Keratinocyte (primary cell): ENCODE measurements at regions not wholly inside any gene's neighbourhood (a gene's known extent, or its start where the extent isn't known, plus 50 kb on each side); places are given as distances from the start of the nearest gene placed in this dataset.

Experiments
- DNase-seq: peaks from one replicate; pipeline ENCODE4 v3.0.0-alpha.2; 2011; ENCODE audit warnings: low read depth, missing footprints, low spot score
- FAIRE-seq: peaks from 2 replicates; lab custom pipeline; 2011; peaks lifted over from hg19 to GRCh38; lab: Jason Lieb, UNC
- H2AFZ ChIP-seq: 2 replicates; pipeline ENCODE4 v1.6.0; 2012; ENCODE audit warnings: low read length, control low read depth, inconsistent platforms; ENCODE audit not compliant: control insufficient read depth
- H3K27ac ChIP-seq: 2 replicates; pipeline ENCODE4 v1.5.1; 2011; ENCODE audit warnings: low read length; ENCODE audit not compliant: control insufficient read depth, insufficient read depth
- H3K27me3 ChIP-seq: 3 replicates; pipeline ENCODE4 v1.6.0; 2011; ENCODE audit warnings: low read length; ENCODE audit not compliant: control insufficient read depth, insufficient read depth; ENCODE audit errors: extremely low read depth
- H3K36me3 ChIP-seq, 2 experiments: 2 replicates in 1 of 2; 3 replicates in 1 of 2; pipeline ENCODE4 v1.5.1; 2011; ENCODE audit warnings: low read length in 2 of 2, mild to moderate bottlenecking in 1 of 2; ENCODE audit not compliant: control insufficient read depth in 2 of 2, insufficient read depth in 2 of 2; ENCODE audit errors: extremely low read depth in 1 of 2
- H3K4me1 ChIP-seq: 3 replicates; pipeline ENCODE4 v1.5.1; 2011; ENCODE audit warnings: low read length; ENCODE audit not compliant: control insufficient read depth, insufficient read depth; ENCODE audit errors: extremely low read depth
- H3K4me2 ChIP-seq: 3 replicates; pipeline ENCODE4 v1.6.0; 2011; ENCODE audit warnings: low read depth, low read length; ENCODE audit not compliant: control insufficient read depth, insufficient read depth; ENCODE audit errors: extremely low read depth
- H3K4me3 ChIP-seq, 3 experiments: fragments of 200-600 bp in 1 of 3; sonication (generic) in 1 of 3; 2 replicates in 2 of 3; 3 replicates in 1 of 3; pipeline ENCODE4 v1.5.1; 2011 to 2016; ENCODE audit warnings: low read length in 3 of 3, mild to moderate bottlenecking in 3 of 3, control low read depth in 2 of 3, inconsistent platforms in 1 of 3, low read depth in 1 of 3, mixed read lengths in 1 of 3, mixed run types in 1 of 3, moderate library complexity in 1 of 3; ENCODE audit not compliant: control insufficient read depth in 2 of 3, insufficient read depth in 2 of 3; ENCODE audit errors: extremely low read depth in 1 of 3
- H3K79me2 ChIP-seq: 2 replicates; pipeline ENCODE4 v1.6.0; 2012; ENCODE audit warnings: low read length; ENCODE audit not compliant: control insufficient read depth, insufficient read depth
- H3K9ac ChIP-seq: 3 replicates; pipeline ENCODE4 v1.6.0; 2011; ENCODE audit warnings: low read length; ENCODE audit not compliant: control insufficient read depth, insufficient read depth; ENCODE audit errors: extremely low read depth
- H3K9me1 ChIP-seq: 3 replicates; pipeline ENCODE4 v1.6.0; 2011; ENCODE audit warnings: low read length; ENCODE audit not compliant: control insufficient read depth, insufficient read depth; ENCODE audit errors: extremely low read depth
- H3K9me3 ChIP-seq: 2 replicates; pipeline ENCODE4 v1.5.1; 2012; ENCODE audit warnings: low read depth, low read length; ENCODE audit not compliant: control insufficient read depth
- H4K20me1 ChIP-seq: 3 replicates; pipeline ENCODE4 v1.6.0; 2011; ENCODE audit warnings: low read length; ENCODE audit not compliant: control insufficient read depth, insufficient read depth; ENCODE audit errors: extremely low read depth
- CTCF ChIP-seq, 3 experiments: IDR thresholded peaks in 1 of 3; conservative IDR thresholded peaks in 1 of 3; optimal IDR thresholded peaks in 1 of 3; 2 replicates in 2 of 3; 3 replicates in 1 of 3; pipeline versions ENCODE3 to v1.5.1; 2011; ENCODE audit warnings: low read length in 3 of 3, mild to moderate bottlenecking in 3 of 3, moderate library complexity in 2 of 3, control low read depth in 1 of 3, inconsistent platforms in 1 of 3; ENCODE audit not compliant: insufficient read depth in 2 of 3; ENCODE audit errors: extremely low read depth in 1 of 3
- EZH2 ChIP-seq: IDR thresholded peaks from one replicate; pipeline ENCODE4 v1.6.1; 2012; ENCODE audit warnings: inconsistent platforms, mild to moderate bottlenecking, low read length, moderate library complexity
- dilution Hi-C: fragments of 300-500 bp; cut with MboI; formaldehyde crosslinking; loops from one replicate; pipeline ENCODE4 v1.7.0; 2020; ENCODE audit warnings: low sequenced_read_pairs; ENCODE audit not compliant: extremely low pct_ligation_motif_present

DNA sequence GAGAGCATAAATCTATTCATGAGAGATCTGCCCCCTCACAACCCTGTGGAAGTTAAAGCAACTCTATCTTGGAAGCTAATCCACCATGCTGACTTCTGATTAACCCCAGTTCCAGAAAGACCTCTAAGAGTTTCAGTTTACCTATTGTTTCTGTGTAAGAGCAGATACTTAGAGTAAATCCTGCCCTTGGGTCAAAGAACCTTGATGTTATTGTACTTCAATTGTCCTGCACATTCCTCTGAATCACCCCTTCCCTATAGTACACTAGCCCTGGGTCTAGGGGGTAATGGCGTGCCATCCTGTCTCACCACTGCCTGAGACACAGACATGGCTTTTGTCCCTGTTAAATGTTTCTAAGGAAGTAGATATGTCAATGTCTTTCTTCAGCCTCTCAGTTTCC lies 138.6 kb downstream of the CAAP1 start:
- TF ChIP-seq EZH2 = no peak
- TF ChIP-seq CTCF (optimal IDR thresholded peaks at IDR 0.05 in 1 of 3, IDR thresholded peaks at IDR 0.05 in 1 of 3, conservative IDR thresholded peaks at IDR 0.05 in 1 of 3; ENCODE audit: extremely low read depth in 1 of 3, insufficient read depth in 2 of 3, low read length in 3 of 3) = no peak
- H3K4me2 ChIP-seq = no peak overlapping the region
- FAIRE-seq = no peak

GRCh38 chr9:26750162-26750561 lies 142.4 kb downstream of the CAAP1 start:
- H3K79me2 ChIP-seq = no peaks in the 10 kb centered on the region
- H3K9ac ChIP-seq = no peak overlapping the region
- no peak overlapping the region for H2AFZ ChIP-seq
- no peak for DNase-seq
- H3K4me1 ChIP-seq = no peaks in the 10 kb centered on the region
- H3K27ac ChIP-seq = no peak overlapping the region
- no peaks in the 10 kb centered on the region for H3K36me3 ChIP-seq
- no peaks in the 10 kb centered on the region for H4K20me1 ChIP-seq
- no peak for FAIRE-seq
- no peaks in the 10 kb centered on the region for H3K9me3 ChIP-seq
- H3K27me3 ChIP-seq = no peaks in the 10 kb centered on the region
- no peak overlapping the region for H3K4me2 ChIP-seq
- H3K4me3 ChIP-seq = no peak overlapping the region
- TF ChIP-seq EZH2 = no peak
- no peak for TF ChIP-seq CTCF (optimal IDR thresholded peaks at IDR 0.05 in 1 of 3, IDR thresholded peaks at IDR 0.05 in 1 of 3, conservative IDR thresholded peaks at IDR 0.05 in 1 of 3; ENCODE audit: extremely low read depth in 1 of 3, insufficient read depth in 2 of 3, low read length in 3 of 3)
- no peaks in the 10 kb centered on the region for H3K9me1 ChIP-seq
- dilution Hi-C loops = no loop called here

More for the DNA sequence above, 138.6 kb downstream of the CAAP1 start:
- no peaks in the 10 kb centered on the region for H3K9me3 ChIP-seq
- no peaks in the 10 kb centered on the region for H3K9me1 ChIP-seq
- H3K79me2 ChIP-seq = no peaks in the 10 kb centered on the region
- no peak for DNase-seq
- no peak overlapping the region for H3K9ac ChIP-seq
- H3K27me3 ChIP-seq = no peaks in the 10 kb centered on the region
- no peak overlapping the region for H2AFZ ChIP-seq
- H3K27ac ChIP-seq = no peak overlapping the region
- no peaks in the 10 kb centered on the region for H3K36me3 ChIP-seq
- dilution Hi-C loops = no loop called here
- no peak overlapping the region for H3K4me3 ChIP-seq
- no peaks in the 10 kb centered on the region for H4K20me1 ChIP-seq
- no peaks in the 10 kb centered on the region for H3K4me1 ChIP-seq
